SK-N-SH (cell line): ENCODE measurements at regions not wholly inside any gene's neighbourhood (a gene's known extent, or its start where the extent isn't known, plus 50 kb on each side); places are given as distances from the start of the nearest gene placed in this dataset.

Experiments used
- CTCF ChIP-seq: fragments of 200-600 bp; sonication (generic); IDR thresholded peaks from 2 replicates; pipeline ENCODE4 v1.6.1; 2017; ENCODE audit warnings: antibody characterized with exemption, mild to moderate bottlenecking, moderate library complexity
- ELF1 ChIP-seq: IDR thresholded peaks from 2 replicates; pipeline ENCODE4 v1.4.0; 2012
- IRF3 ChIP-seq: fragments of 150-350 bp; IDR thresholded peaks from 2 replicates; pipeline ENCODE4 v1.6.1; 2016; ENCODE audit warnings: mild to moderate bottlenecking, low read depth, low read length
- JUND ChIP-seq: IDR thresholded peaks from 2 replicates; pipeline ENCODE4 v1.4.0; 2012
- MEF2A ChIP-seq: IDR thresholded peaks from 2 replicates; pipeline ENCODE4 v1.4.0; 2012; ENCODE audit warnings: low read depth, borderline replicate concordance
- RAD21 ChIP-seq: IDR thresholded peaks from 2 replicates; pipeline ENCODE4 v1.6.1; 2012; ENCODE audit warnings: mild to moderate bottlenecking, low read length
- RXRA ChIP-seq: IDR thresholded peaks from 2 replicates; pipeline ENCODE4 v1.4.0; 2012; ENCODE audit warnings: low read depth, mild to moderate bottlenecking, borderline replicate concordance
- SIN3A ChIP-seq: IDR thresholded peaks from 2 replicates; pipeline ENCODE4 v1.6.1; 2012; ENCODE audit warnings: low read depth, mild to moderate bottlenecking, low read length, moderate library complexity, borderline replicate concordance
- TCF12 ChIP-seq: IDR thresholded peaks from 2 replicates; pipeline ENCODE4 v1.4.0; 2012
- USF2 ChIP-seq: fragments of 150-350 bp; IDR thresholded peaks from 2 replicates; pipeline ENCODE4 v1.6.1; 2017; ENCODE audit warnings: antibody characterized with exemption, low read length, low read depth, borderline replicate concordance

- TF ChIP-seq CTCF (no peak), IRF3 (no peak), RAD21 (no peak), ELF1 (no peak), USF2 (no peak), RXRA (no peak), SIN3A (no peak), TCF12 (no peak), JUND (no peak), MEF2A (no peak)
These were observed 64.0 kb upstream of the PLXNA2 start for GRCh38 chr1:208308221-208308620.
